ENCODE measurements at regions not wholly inside any gene's neighbourhood (a gene's known extent, or its start where the extent isn't known, plus 50 kb on each side); places are given as distances from the start of the nearest gene placed in this dataset.
A peak's percentile ranks its signal among the peaks of the same experiment; 100 is the strongest.
"Not testable (repeated sequence)": the region's sequence is repeated elsewhere in the genome, so short reads cannot be mapped to it uniquely, and the experiment has no call there.

- no peak for ATAC-seq (ENCODE audit: insufficient read depth, low FRiP score)
- 90% methylated on average over 19 of the region's 19 CpGs for WGBS, 2 donors
Observed at GRCh38 chr2:242064364-242065250, 195.1 kb downstream of the RTP5 start.

GRCh38 chr2:242065426-242065825, 195.9 kb downstream of the RTP5 start:
- WGBS, 2 donors, result 80 to 88% methylated on average over 11 of the region's 11 CpGs
- no peak for TF ChIP-seq CTCF (IDR thresholded peaks at IDR 0.05; ENCODE audit: control extremely low read depth, extremely low read depth)
- peaks cover 0 to 10% (median 5%) of the 10 kb centered on the region in 3 donors for H3K27me3 ChIP-seq (ENCODE audit: control insufficient read depth in 3 of 3, insufficient read depth in 3 of 3, low read length in 2 of 3)
- ATAC-seq (ENCODE audit: insufficient read depth, low FRiP score) (no peak), DNase-seq (no peak)
- no peak overlapping the region for H3K9ac ChIP-seq (ENCODE audit: insufficient read depth in 1 of 2, low read length in 2 of 2)
- peaks cover 0 to 3% (median 0%) of the 10 kb centered on the region in 4 donors for H3K9me3 ChIP-seq (ENCODE audit: control insufficient read depth in 4 of 4, insufficient read depth in 3 of 4, low read length in 3 of 4)
- H3K36me3 ChIP-seq (ENCODE audit: control insufficient read depth in 4 of 4, insufficient read depth in 4 of 4, low read length in 4 of 4), result no peaks in the 10 kb centered on the region
- H3K4me1 ChIP-seq (ENCODE audit: control insufficient read depth in 5 of 5, insufficient read depth in 5 of 5, low read length in 5 of 5), result peaks cover 0 to 4% (median 0%) of the 10 kb centered on the region in 5 donors
- H3K4me3 ChIP-seq, result no peak overlapping the region
- no peak overlapping the region for H3K27ac ChIP-seq (ENCODE audit: low read depth in 1 of 2, low read length in 1 of 2)

More at GRCh38 chr2:242064364-242065250, 195.1 kb downstream of the RTP5 start:
- H3K4me1 ChIP-seq (ENCODE audit: control insufficient read depth in 5 of 5, insufficient read depth in 5 of 5, low read length in 5 of 5), result peaks cover 0 to 4% (median 0%) of the 10 kb centered on the region in 5 donors
- H3K9ac ChIP-seq (ENCODE audit: insufficient read depth in 1 of 2, low read length in 2 of 2), result no peak overlapping the region
- no peak overlapping the region for H3K27ac ChIP-seq (ENCODE audit: low read depth in 1 of 2, low read length in 1 of 2)
- H3K4me3 ChIP-seq, result no peak overlapping the region
- no peak for TF ChIP-seq CTCF (IDR thresholded peaks at IDR 0.05; ENCODE audit: control extremely low read depth, extremely low read depth)
- H3K27me3 ChIP-seq (ENCODE audit: control insufficient read depth in 3 of 3, insufficient read depth in 3 of 3, low read length in 2 of 3), result peaks cover 0 to 10% (median 5%) of the 10 kb centered on the region in 3 donors
- H3K9me3 ChIP-seq (ENCODE audit: control insufficient read depth in 4 of 4, insufficient read depth in 3 of 4, low read length in 3 of 4), result peaks cover 0 to 3% (median 0%) of the 10 kb centered on the region in 4 donors
- H3K36me3 ChIP-seq (ENCODE audit: control insufficient read depth in 4 of 4, insufficient read depth in 4 of 4, low read length in 4 of 4), result no peaks in the 10 kb centered on the region
- DNase-seq, result no peak

- Histone ChIP-seq H3K27me3 (ENCODE audit: control insufficient read depth in 3 of 3, insufficient read depth in 3 of 3, low read length in 2 of 3) (peaks cover 0 to 10% (median 5%) of the 10 kb centered on the region in 3 donors), H3K36me3 (ENCODE audit: control insufficient read depth in 4 of 4, insufficient read depth in 4 of 4, low read length in 4 of 4) (no peaks in the 10 kb centered on the region), H3K9ac (ENCODE audit: insufficient read depth in 1 of 2, low read length in 2 of 2) (no peak overlapping the region), H3K4me3 (no peak overlapping the region), H3K4me1 (ENCODE audit: control insufficient read depth in 5 of 5, insufficient read depth in 5 of 5, low read length in 5 of 5) (peaks cover 0 to 4% (median 0%) of the 10 kb centered on the region in 5 donors), H3K27ac (ENCODE audit: low read depth in 1 of 2, low read length in 1 of 2) (no peak overlapping the region), H3K9me3 (ENCODE audit: control insufficient read depth in 4 of 4, insufficient read depth in 3 of 4, low read length in 3 of 4) (peaks cover 0 to 3% (median 0%) of the 10 kb centered on the region in 4 donors)
- TF ChIP-seq CTCF (IDR thresholded peaks at IDR 0.05; ENCODE audit: control extremely low read depth, extremely low read depth), result no peak
- no peak for DNase-seq
- WGBS, 2 donors, result 88 to 99% methylated on average over 7 of the region's 7 CpGs
- ATAC-seq (ENCODE audit: insufficient read depth, low FRiP score), result no peak
Observed at GRCh38 chr2:242069018-242069417, 199.5 kb downstream of the RTP5 start.

DNA sequence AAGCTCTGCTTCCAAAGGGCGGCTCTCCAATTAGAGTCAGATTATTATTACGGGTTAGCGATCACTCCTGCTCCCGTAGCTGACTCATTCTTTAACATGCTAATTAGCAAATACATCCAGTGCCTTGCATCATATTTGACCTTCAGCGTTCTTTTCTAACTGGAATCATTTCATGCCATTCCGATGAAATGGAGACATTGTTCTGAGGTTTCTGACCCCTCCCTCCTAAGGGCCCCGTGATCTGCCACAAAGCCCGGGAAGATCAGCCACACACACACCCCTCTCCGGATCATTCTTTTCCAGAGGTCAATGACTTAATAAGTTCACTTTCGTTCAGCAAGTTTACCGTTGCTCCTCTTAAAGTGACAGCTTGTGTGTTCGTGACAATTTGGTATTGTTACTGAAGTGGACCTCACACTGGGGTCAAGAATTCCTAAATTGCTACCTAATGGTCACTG, 200.4 kb downstream of the RTP5 start:
- H3K27ac ChIP-seq (ENCODE audit: low read depth in 1 of 2, low read length in 1 of 2); H3K9ac ChIP-seq (ENCODE audit: insufficient read depth in 1 of 2, low read length in 2 of 2); DNase-seq; H3K9me3 ChIP-seq (ENCODE audit: control insufficient read depth in 4 of 4, insufficient read depth in 3 of 4, low read length in 3 of 4); H3K36me3 ChIP-seq (ENCODE audit: control insufficient read depth in 4 of 4, insufficient read depth in 4 of 4, low read length in 4 of 4); H3K4me3 ChIP-seq; H3K27me3 ChIP-seq (ENCODE audit: control insufficient read depth in 3 of 3, insufficient read depth in 3 of 3, low read length in 2 of 3); H3K4me1 ChIP-seq (ENCODE audit: control insufficient read depth in 5 of 5, insufficient read depth in 5 of 5, low read length in 5 of 5): not testable (repeated sequence)
- 48 to 74% methylated on average over 10 to 11 of the region's 12 CpGs for WGBS, 2 donors
- ATAC-seq (ENCODE audit: insufficient read depth, low FRiP score), result peak; percentile 84

- H3K9me3 ChIP-seq (ENCODE audit: control insufficient read depth in 4 of 4, insufficient read depth in 3 of 4, low read length in 3 of 4); H3K36me3 ChIP-seq (ENCODE audit: control insufficient read depth in 4 of 4, insufficient read depth in 4 of 4, low read length in 4 of 4); H3K27ac ChIP-seq (ENCODE audit: low read depth in 1 of 2, low read length in 1 of 2); H3K9ac ChIP-seq (ENCODE audit: insufficient read depth in 1 of 2, low read length in 2 of 2); H3K27me3 ChIP-seq (ENCODE audit: control insufficient read depth in 3 of 3, insufficient read depth in 3 of 3, low read length in 2 of 3); H3K4me3 ChIP-seq; H3K4me1 ChIP-seq (ENCODE audit: control insufficient read depth in 5 of 5, insufficient read depth in 5 of 5, low read length in 5 of 5); DNase-seq; ATAC-seq (ENCODE audit: insufficient read depth, low FRiP score): not testable (repeated sequence)
- WGBS, 2 donors, result 73 to 75% methylated on average over 9 to 11 of the region's 11 CpGs
Observed at GRCh38 chr2:242070726-242071125, 201.2 kb downstream of the RTP5 start.

DNA sequence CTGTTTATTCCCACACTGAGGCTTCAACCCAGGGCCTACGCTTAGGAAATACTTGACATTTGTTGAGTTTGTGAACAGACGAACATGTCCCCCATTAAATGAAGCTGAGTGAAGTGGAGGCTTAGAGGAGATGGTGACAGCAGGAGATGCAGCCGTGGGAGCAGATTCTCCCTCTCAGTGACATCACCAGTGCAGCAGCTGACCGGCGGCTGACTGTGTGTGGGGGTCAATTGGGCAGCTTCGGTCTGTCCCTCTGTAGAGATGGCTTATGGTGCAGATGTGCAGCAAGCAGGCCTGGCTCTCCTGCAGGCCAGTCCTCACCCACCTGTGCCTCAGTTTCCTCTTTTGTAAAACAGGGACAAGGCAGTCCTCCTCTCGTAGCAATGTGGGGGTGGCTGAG, 201.8 kb downstream of the RTP5 start:
- not testable (repeated sequence) for H3K27ac ChIP-seq (ENCODE audit: low read depth in 1 of 2, low read length in 1 of 2)

More for the DNA sequence above, 201.8 kb downstream of the RTP5 start:
- H3K27me3 ChIP-seq (ENCODE audit: control insufficient read depth in 3 of 3, insufficient read depth in 3 of 3, low read length in 2 of 3); H3K9me3 ChIP-seq (ENCODE audit: control insufficient read depth in 4 of 4, insufficient read depth in 3 of 4, low read length in 3 of 4); H3K36me3 ChIP-seq (ENCODE audit: control insufficient read depth in 4 of 4, insufficient read depth in 4 of 4, low read length in 4 of 4); H3K4me3 ChIP-seq; DNase-seq; H3K9ac ChIP-seq (ENCODE audit: insufficient read depth in 1 of 2, low read length in 2 of 2); H3K4me1 ChIP-seq (ENCODE audit: control insufficient read depth in 5 of 5, insufficient read depth in 5 of 5, low read length in 5 of 5); ATAC-seq (ENCODE audit: insufficient read depth, low FRiP score): not testable (repeated sequence)
- WGBS, 2 donors, result 83 to 86% methylated on average over 7 of the region's 7 CpGs

All from lung (tissue), 11 donors.